Thyroid gland (tissue), 4 donors: ENCODE measurements at regions not wholly inside any gene's neighbourhood (a gene's known extent, or its start where the extent isn't known, plus 50 kb on each side); places are given as distances from the start of the nearest gene placed in this dataset.

Experiments
- POLR2A ChIP-seq, 2 donors: fragments of 450-650 bp; IDR thresholded peaks; one replicate each; pipeline ENCODE4 v1.6.1; 2017; ENCODE audit warnings: antibody characterized with exemption in 2 of 2, mild to moderate bottlenecking in 2 of 2, moderate library complexity in 1 of 2
- TF ChIP-seq, protein P1 (sequence below), 6 experiments: fragments of 200-600 bp in 3 of 6; fragments of 450-650 bp in 3 of 6; sonication (generic) in 3 of 6; IDR thresholded peaks; one replicate each; pipeline ENCODE4 v1.5.1; 2016 to 2019; ENCODE audit warnings: antibody characterized with exemption in 6 of 6, mild to moderate bottlenecking in 2 of 6, inconsistent platforms in 1 of 6, moderate library complexity in 1 of 6

DNA sequence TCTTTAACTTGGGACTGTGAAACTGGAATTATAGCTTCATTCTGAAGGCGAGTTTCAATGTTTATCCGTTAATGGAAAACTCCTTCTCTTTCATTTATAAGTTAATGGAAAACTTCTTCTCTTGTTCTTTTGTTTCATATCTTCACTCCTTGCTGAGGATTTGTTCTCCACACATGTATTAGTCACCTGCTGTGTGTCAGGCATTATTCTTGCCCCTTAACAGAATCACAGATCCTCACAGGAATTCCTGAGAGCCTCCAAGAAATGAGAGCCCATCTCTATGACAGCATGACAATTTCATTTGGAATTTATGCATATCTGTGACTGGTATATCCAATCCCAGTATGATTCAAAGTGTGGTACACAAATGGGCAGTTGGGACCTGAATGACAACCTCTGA lies 545.8 kb downstream of the BCL11A start:
- TF ChIP-seq, protein P1, sequence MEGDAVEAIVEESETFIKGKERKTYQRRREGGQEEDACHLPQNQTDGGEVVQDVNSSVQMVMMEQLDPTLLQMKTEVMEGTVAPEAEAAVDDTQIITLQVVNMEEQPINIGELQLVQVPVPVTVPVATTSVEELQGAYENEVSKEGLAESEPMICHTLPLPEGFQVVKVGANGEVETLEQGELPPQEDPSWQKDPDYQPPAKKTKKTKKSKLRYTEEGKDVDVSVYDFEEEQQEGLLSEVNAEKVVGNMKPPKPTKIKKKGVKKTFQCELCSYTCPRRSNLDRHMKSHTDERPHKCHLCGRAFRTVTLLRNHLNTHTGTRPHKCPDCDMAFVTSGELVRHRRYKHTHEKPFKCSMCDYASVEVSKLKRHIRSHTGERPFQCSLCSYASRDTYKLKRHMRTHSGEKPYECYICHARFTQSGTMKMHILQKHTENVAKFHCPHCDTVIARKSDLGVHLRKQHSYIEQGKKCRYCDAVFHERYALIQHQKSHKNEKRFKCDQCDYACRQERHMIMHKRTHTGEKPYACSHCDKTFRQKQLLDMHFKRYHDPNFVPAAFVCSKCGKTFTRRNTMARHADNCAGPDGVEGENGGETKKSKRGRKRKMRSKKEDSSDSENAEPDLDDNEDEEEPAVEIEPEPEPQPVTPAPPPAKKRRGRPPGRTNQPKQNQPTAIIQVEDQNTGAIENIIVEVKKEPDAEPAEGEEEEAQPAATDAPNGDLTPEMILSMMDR (IDR thresholded peaks at IDR 0.05): no peak
- no peak for TF ChIP-seq POLR2A (IDR thresholded peaks at IDR 0.05)
